Stimulated activated CD8-positive, alpha-beta memory T cell treated with anti-CD3 and anti-CD28 coated beads, Interleukin-2, amount 100 ng/mL, for 48 hours (primary cell): ENCODE measurements at regions not wholly inside any gene's neighbourhood (a gene's known extent, or its start where the extent isn't known, plus 50 kb on each side); places are given as distances from the start of the nearest gene placed in this dataset.
"Not testable (repeated sequence)": the region's sequence is repeated elsewhere in the genome, so short reads cannot be mapped to it uniquely, and the experiment has no call there.

Source experiments
- DNase-seq, 2 donors: peaks; one replicate each; pipeline ENCODE4 v3.0.0-alpha.2; 2020; ENCODE audit warnings: low read depth in 2 of 2

DNA sequence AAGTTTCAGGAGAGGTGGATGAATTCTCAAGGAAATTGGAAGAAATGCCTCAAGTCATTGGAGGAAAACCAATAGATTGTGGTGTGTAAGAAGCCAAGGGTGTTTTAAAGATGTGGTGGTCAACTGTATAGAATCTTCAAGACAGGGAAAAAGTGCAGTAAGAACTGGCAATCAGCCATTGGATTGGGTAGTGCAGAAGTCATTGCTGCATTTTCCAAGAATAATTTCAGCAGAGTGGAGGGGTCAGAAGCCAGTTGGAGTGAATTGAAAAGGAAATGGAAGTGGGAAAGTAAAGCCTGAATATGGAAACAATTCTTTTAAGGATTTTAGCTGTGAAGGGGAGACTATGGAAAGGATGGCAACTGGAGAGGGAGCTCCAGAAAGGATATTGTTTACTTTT, 128.2 kb upstream of the TMEM170B start:
- no peak for DNase-seq

DNA sequence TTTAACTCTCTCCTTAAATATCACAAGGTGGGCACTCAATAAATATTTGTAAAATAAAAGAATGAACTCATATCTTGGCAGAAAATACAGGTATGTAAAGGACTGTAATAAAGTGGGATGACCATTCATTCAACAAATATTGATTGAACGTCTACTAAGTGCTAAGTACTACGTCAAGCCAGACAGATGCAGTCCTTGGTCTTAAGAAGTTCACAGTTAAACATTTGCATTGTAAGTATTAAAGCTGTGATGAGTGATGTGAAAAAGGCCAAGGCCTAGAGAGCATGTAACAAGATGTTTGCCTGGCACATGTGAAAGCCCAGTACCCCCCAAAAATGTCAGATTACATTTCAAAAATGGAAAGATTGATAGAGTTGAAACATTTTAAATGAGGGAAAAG, 130.1 kb upstream of the TMEM170B start:
- no peak for DNase-seq

DNA sequence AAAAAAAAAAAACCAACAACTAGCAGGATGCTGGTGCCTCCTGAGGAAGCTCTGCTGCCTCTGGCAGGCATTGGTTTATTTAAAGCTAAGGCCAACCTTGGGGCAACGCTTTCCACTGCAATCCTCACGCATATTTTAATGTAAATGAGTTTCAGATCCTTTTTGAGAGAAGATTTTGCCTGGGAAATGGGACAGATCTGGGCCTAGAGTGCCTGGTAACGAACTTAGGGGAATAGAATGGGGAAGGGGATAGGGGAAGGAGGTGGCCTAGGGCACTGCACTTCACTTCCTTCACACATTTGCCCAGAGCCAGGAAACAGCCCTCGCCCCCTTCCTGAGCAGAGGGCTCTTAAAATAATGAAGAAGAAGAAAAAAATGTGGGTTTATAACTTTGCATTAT, 132.7 kb upstream of the TMEM170B start:
- DNase-seq, result no peak

DNA sequence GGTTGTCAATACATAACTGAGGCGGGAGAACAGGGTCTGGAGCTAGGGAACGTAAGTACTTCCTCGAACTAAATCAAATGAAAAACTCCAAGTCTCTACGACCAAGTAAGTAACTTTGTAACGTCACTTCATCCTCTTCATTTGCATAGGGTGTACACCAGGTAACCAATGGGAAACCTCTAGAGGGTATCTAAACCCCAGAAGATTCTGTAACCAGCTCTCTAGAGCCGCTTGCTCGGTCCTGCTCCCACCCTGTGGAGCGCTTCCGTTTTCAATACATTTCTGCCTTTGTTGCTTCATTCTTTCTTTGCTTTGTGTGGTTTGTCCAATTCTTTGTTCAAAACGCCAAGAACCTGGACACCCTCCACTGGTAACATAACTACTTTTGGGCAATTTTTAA, 133.5 kb upstream of the TMEM170B start:
- no peak for DNase-seq

DNA sequence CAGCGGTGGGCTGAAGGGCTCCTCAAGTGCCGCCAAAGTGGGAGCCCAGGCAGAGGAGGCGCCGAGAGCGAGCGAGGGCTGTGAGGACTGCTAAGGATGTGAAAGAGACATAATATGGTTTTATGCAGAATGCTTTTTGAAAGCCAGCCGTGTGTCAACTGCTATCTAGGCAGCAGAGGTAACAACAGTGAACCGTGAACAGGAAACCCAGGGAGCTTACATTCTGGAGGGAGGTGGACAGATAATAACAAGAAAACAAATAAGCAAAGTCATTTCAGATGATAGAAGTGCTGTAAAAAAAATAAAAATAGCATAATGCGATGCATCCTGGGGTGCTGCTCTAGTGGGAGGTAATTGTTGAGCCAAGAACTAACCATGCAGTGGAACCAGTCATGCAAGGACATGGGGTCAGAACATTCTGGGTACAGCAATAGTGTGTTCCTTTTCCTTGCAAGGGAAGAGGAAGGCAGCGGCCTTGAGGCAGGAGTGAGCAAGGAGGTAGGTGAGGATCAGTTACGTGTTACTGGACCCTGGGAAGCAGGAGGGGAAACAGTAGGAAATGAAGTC, 134.4 kb upstream of the TMEM170B start:
- no peak for DNase-seq

DNA sequence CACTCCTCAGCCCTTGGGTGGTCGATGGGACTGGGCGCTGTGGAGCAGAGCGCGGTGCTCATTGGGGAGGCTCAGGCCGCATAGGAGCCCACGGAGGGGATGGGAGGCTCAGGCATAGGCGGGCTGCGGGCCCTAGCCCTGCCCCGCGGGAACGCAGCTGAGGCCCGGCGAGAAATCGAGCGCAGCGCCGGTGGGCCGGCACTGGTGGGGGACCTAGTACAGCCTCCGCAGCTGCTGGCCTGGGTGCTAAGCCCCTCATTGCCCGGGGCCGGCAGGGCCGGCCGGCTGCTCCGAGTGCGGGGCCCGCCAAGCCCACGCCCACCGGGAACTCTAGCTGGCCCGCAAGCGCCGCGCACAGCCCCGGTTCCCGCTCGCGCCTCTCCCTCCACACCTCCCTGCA, 135.0 kb upstream of the TMEM170B start:
- DNase-seq, result not testable (repeated sequence)

DNA sequence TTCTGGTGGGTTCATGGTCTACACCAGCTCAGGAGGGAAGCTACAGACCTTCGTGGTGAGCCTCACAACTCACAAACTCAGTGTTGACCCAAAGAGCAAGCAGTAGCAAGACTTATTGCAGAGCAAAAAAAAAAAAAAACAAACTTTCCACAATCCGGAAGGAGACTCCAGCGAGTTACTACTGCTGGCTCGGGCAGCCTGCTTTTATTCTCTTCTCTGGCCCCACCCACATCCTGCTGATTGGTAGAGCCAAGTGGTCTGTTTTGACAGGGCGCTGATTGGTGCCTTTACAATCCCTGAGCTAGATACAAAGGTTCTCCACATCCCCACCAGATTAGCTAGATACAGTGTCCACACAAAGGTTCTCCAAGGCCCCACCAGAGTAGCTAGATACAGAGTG, 135.6 kb upstream of the TMEM170B start:
- DNase-seq, result not testable (repeated sequence)

DNA sequence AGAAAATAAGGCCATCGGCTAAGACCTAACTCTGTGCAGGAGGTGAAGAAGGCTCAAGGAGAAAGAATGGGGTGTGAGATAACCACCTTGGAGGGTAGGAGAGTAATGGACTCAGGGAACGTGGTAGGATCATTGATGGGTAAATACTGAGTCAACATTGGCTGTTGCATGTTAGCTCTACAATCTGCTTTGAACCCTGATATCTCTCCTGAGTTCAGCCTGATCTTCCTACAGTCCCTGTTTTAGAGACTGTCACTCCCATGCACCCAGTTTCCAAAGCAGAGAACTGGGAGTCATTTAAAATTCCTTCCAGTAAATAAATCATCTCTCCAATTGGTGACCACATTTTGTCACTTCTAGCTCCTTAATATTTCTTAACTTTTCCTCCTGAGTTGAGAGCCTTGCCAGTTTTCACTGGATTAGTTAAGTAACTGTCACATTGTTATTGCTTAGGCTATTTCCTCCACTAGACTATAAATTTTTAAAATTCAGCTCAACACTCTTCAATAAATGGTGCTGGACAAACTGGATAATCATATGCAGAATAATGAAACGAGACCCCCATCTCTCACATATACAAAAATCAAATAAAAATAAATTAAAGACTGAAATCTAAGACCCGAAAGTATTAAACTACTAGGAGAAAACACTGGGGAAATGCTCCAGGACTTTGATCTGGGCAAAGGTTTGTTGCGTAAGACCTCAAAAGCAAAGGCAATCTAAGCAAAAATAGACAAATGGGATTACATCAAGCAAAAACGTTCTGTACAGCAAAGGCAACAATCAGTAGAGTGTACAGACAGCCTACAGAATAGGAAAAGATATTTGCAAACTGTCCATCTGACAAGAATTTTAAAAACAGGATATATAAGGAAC, 138.9 kb upstream of the TMEM170B start:
- no peak for DNase-seq

DNA sequence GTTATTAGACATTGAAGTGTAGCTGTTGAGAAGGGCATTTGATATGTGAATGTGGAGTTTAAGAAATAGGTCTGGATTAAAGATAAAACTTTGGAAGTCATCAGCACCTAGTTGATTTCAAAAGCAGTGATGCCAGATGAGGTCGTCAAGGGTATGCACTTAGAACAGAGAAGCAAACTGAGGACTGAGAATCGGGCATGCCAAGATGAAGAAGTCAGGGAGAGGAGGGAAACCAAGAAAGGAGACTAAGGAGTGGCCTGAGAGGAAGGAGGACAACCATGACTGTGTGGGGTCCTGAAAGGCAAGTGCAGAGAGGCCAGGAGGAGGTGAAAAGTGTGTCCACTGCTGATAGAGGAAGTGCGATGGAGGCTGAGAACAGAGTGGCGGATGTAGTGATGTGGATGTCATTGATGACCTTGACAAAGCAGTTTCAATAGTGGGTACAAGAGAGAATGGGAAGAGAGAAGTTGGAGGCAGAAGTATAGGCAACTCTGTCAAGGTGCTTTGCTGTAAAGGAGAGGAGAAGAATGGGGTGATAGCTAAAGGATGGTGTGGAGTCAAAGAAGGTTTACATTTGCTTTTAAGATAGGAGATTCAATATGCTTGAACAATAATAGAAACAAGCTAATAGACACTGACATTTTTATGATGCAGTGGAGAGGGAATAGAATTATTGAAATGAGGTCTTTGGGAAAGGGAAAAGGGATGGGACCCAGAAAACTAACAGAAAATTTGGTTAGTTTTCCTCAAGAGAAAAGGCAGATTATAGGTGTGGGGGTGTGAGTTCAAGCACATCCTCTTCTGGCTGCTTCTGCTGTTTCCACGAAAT, 139.7 kb upstream of the TMEM170B start:
- no peak for DNase-seq

DNA sequence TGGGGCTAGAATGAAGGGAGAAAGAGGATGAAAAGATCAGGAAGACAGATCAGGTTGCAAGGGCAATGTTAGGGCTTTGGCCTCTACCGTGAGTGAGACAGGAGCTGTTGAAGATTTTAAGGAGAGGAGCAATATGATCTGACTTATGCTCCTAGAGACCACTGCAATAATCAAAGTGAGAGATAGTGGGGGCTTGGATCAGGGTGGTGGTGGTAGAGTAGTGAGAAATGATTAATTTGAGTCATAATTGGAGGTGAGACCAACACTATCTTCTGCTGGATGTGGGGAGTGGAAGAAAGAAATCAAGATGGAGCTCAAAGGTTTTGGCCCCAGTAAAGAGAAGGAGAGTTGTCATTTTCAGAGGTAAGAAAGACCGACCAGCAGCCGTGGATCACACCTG, 140.7 kb upstream of the TMEM170B start:
- no peak for DNase-seq

DNA sequence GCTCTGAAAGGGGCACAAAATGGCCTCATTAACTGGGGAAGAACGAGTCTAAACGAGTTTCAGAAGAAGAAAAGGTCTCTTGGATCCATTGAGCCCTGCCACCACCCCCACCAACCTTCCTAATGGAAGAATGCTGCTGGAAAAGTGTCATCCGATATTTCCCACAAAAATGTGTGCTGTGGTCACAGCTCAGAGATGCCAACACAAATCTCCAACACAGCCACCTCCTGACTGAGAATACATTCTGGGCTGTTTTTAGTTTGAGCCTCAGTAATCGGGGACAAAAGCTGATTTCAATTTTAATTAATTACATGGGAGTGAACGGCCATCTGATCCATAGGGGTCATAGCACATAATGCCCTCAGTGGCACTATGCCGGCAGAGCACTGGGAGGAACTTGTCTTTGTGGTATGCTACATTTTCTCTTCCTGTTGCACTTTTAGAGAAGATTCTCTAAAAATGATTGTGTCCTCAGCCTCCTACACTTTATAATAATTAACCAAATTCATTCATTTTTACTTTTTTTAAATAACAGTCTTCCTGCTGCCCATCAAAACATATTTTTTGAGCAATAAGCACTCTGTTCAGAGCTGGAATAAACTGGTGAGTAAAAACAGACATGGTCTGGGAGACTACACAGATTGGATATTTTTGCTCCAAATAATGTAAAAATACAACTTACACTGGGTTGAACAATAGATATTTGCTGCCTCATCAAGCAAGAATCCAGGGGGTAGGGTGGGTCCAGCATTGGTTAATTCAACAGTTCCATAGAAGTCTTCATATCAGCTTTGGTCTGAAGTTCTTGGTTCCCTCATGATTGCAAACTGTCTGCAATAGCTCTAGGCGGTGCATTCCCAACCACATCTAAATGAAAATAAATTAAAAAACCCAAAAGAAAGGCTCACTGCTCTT, 143.6 kb upstream of the TMEM170B start:
- DNase-seq, result no peak

DNA sequence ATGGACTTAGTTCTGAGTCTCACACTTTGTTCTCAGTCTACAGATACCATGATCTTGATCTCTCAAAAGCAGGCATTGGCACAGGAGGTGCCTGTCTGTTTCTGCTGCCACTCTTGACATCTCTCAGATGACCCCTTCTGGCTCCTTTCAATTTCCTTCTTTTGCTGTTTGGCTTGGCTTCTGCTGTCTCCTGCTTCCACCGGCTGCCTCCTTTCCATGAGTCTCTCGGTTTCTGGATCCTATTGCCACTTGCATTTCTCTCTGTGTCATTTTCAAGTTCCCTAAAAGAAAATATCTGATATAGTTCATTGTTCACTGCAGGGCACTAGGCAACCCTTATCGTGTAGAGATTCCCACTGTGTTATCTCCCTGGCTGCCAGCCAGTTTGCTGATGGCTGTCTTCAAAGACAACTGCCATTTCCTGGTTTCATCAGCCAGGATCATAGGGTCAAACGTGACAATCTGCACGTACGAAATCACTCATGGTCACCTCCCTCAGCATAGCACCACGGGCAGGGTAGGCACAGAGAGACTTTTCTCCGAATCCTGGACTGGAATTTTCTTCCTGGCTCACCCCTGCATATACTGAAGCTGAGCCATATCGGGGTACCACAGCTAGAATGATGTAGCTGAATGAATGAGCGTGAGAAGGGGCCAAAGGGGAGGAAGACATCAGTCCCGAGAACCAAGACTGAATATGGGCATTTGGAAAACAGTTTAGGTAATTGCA, 144.6 kb upstream of the TMEM170B start:
- no peak for DNase-seq

DNA sequence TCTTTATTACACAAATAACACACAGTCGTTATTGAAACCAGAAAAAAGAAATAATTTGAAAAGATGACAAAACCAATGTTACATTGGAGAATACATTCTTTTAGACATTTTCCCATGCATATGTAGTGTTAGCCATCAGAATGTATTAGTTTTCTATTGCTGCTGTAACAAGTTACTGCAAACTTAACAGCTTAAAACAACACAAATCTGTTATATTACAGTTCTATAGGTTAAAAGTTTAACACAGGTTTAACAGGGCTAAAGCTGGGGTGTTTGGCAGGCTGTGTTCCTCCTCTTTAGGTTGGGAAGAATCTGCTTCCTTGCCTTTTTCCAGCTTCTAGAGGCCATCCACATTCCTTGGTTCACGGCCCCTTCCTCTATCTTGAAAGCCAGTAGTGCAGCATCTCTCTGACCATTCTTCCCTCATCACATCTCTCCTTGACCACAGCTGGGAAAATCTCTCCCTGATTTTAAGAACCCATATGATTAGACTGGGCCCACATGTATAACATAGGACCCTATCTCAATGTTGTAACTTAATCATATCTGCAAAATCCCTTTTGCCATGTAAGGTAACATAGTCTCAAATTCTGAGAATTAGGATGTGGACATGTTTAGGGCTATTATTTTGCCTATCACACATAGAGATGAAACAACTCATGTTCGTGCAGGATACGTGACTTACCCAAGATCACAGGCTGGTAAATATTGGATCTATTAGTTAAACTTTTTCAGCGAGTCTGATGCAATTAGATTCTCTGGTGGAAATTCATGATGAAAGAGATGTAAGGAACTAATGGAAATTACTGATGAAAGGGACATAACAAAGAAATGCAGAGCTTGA, 145.4 kb upstream of the TMEM170B start:
- no peak for DNase-seq

DNA sequence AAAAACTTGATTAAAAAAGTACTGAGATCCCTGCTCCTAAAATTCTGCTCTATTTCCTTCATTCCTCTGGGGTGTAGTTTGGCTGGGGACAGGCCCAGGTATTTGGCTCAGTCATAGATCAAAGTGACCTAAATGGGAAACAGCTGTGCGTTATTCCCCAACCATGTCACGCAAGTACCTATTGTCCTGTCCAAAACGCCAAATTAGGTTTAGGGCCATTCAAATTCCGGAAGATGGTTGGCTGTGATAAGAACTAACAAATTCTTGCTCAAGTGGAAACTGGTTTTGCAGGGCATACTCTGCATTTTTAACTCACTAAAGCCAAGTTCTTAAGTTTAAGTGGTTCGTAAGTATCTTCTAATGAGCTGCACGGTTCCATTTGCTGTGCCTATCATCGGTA, 147.6 kb upstream of the TMEM170B start:
- no peak for DNase-seq

DNA sequence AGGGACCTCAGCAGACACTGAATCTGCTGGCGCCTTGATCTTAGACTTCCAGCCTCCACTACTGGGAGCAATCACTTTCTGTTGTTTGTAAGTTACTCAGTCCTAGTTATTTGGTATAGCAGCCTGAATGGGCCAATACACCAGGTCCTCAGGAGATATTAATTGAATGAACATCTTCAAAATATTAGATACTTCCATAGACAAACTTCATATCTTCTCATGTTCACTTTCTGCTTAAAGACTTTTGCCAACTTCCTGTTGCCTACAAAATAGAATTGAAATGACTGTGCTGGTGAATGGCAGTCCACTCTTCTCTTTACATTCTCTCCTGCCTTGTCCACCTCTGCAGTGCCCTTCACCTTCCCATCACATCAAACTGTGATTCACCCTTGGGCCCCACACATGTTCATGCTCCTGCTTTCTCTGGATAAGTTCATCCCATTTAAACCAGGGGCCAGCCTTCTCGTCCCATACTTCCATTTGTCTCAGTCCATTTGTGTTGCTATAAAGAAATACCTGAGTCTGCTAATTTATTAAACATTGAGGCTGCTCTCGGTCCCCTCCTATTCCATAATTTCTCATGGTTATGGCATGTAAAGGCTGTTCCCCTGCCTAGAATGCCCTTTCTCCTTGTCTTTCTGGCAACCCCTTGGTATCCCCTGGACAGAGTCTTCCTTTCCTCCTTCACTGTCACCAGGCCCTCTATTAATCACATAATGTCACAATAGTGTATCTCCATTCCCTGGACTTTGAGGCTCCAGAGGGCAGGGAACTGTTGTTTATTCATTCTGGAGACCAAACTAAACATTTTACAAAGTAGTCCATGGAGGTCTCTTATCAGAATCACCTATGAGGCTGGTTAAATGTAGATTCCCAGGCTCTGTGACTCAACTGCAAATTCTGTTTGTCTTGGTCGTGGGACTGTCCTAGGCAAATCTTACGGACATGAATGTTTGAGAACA, 148.3 kb upstream of the TMEM170B start:
- no peak for DNase-seq

DNA sequence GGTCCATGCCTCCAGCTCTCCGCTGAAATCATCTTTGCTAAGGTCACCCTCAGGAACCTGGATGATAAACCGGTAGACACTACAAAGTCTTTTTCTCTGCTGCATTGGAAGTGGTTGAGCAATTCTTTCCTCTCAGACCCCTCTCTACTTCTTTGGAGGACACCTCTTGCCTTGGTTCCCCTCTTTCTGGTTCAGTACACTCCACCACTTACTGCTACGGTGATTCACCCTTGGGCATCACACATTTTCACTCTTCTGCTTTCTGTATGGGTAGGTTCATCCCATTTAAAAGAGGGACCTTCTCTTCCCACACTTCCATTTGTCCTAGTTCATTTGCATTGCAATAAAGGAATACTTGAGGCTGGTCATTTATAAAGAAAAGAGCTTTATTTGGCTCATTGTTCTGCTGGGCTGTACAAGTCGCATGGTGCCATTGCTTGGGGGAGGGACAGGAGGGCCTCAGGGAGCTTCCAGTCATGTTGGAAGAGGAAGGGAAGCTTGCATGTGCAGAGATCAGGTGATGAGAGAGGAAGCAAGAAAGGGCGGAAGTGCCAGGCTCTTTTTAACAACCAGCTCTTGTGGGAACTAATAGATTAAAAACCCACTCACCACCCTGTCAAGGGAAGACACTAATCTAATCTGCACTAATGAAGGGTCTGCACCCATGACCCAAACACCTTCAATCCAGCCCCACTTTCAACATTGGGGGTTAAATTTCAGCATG, 149.7 kb upstream of the TMEM170B start:
- DNase-seq, result no peak

DNA sequence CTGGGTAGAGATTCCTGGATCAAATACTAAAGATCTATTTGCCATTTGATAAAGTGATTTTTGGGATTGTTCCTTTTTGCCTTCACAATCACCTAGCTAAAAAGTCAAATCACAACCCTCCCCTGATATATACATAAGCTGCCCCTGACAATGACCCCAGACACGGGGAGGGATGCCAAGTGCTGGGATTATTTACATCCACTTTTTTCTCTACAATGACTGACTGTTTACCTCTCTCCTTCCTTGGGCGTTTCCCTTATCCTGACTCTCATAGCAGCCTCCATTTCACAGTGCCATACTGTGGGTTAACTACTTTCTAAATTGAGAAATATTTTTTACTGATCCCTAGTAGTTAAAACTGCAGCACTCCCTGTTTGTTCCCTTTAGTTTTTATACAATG, 150.8 kb upstream of the TMEM170B start:
- no peak for DNase-seq

DNA sequence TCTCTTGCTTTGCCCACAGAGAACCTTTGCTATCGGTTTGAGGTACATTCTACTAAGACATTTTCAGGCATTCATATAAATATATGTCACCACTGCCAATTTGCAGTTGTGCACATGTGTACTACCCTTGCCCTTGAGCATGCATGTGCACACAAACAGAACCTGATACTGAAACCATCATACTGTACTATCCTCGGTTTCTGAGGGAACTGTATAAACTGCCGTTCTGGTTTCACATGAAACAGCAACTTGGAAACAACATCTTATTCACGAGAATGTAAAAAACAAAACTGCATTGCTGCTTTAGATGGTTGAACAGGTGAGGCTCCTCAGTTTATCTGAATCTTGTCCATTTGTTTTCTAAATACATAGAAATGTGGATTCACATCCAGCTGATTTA, 151.2 kb upstream of the TMEM170B start:
- no peak for DNase-seq
